ENCODE measurements at regions not wholly inside any gene's neighbourhood (a gene's known extent, or its start where the extent isn't known, plus 50 kb on each side); places are given as distances from the start of the nearest gene placed in this dataset.

DNA sequence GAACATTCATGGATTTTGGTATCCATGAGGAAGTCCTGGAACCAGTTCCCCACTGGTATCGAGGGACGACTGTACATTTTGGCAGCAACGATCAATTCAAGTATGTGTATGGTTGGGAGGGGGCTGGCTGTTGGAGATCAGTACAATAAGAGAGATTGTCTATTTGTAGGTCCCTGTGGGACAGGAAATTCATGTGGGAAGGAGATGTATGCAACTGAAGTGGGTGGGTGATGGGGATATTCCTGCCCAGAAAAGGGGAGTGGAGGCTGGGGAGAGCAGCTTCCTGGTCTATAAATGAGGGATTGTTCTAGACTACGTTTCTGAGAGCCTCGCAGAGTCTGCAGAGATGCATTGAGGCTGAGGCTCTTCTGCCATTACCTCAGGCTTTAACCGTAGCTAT is 140.2 kb upstream of the MAGI3 start:
- TF ChIP-seq RAD21 (CRISPR knock-in tag; IDR thresholded peaks at IDR 0.05): no peak
- TF ChIP-seq ZNF569 (CRISPR knock-in tag; IDR thresholded peaks at IDR 0.05; ENCODE audit: borderline replicate concordance): no peak
- no peak for TF ChIP-seq SP1 (IDR thresholded peaks at IDR 0.05)
- TF ChIP-seq SP1 (CRISPR knock-in tag; IDR thresholded peaks at IDR 0.05): no peak
- no peak for TF ChIP-seq ATM (IDR thresholded peaks at IDR 0.05; ENCODE audit: borderline replicate concordance)
- TF ChIP-seq NFIC (IDR thresholded peaks at IDR 0.05; ENCODE audit: low read length): no peak
- TF ChIP-seq, protein P1, sequence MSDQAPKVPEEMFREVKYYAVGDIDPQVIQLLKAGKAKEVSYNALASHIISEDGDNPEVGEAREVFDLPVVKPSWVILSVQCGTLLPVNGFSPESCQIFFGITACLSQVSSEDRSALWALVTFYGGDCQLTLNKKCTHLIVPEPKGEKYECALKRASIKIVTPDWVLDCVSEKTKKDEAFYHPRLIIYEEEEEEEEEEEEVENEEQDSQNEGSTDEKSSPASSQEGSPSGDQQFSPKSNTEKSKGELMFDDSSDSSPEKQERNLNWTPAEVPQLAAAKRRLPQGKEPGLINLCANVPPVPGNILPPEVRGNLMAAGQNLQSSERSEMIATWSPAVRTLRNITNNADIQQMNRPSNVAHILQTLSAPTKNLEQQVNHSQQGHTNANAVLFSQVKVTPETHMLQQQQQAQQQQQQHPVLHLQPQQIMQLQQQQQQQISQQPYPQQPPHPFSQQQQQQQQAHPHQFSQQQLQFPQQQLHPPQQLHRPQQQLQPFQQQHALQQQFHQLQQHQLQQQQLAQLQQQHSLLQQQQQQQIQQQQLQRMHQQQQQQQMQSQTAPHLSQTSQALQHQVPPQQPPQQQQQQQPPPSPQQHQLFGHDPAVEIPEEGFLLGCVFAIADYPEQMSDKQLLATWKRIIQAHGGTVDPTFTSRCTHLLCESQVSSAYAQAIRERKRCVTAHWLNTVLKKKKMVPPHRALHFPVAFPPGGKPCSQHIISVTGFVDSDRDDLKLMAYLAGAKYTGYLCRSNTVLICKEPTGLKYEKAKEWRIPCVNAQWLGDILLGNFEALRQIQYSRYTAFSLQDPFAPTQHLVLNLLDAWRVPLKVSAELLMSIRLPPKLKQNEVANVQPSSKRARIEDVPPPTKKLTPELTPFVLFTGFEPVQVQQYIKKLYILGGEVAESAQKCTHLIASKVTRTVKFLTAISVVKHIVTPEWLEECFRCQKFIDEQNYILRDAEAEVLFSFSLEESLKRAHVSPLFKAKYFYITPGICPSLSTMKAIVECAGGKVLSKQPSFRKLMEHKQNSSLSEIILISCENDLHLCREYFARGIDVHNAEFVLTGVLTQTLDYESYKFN (CRISPR knock-in tag; conservative IDR thresholded peaks at IDR 0.05): no peak
- TF ChIP-seq, protein P2, sequence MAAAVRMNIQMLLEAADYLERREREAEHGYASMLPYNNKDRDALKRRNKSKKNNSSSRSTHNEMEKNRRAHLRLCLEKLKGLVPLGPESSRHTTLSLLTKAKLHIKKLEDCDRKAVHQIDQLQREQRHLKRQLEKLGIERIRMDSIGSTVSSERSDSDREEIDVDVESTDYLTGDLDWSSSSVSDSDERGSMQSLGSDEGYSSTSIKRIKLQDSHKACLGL (CRISPR knock-in tag; IDR thresholded peaks at IDR 0.05): no peak
- no peak for TF ChIP-seq ZNF589 (CRISPR knock-in tag; conservative IDR thresholded peaks at IDR 0.05)
- no peak for TF ChIP-seq GABPB1 (CRISPR knock-in tag; IDR thresholded peaks at IDR 0.05)
- TF ChIP-seq HNRNPH1 (optimal IDR thresholded peaks at IDR 0.05; ENCODE audit: low read depth, low read length): no peak
- TF ChIP-seq, protein P3, sequence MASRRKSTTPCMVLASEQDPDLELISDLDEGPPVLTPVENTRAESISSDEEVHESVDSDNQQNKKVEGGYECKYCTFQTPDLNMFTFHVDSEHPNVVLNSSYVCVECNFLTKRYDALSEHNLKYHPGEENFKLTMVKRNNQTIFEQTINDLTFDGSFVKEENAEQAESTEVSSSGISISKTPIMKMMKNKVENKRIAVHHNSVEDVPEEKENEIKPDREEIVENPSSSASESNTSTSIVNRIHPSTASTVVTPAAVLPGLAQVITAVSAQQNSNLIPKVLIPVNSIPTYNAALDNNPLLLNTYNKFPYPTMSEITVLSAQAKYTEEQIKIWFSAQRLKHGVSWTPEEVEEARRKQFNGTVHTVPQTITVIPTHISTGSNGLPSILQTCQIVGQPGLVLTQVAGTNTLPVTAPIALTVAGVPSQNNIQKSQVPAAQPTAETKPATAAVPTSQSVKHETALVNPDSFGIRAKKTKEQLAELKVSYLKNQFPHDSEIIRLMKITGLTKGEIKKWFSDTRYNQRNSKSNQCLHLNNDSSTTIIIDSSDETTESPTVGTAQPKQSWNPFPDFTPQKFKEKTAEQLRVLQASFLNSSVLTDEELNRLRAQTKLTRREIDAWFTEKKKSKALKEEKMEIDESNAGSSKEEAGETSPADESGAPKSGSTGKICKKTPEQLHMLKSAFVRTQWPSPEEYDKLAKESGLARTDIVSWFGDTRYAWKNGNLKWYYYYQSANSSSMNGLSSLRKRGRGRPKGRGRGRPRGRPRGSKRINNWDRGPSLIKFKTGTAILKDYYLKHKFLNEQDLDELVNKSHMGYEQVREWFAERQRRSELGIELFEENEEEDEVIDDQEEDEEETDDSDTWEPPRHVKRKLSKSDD (CRISPR knock-in tag; IDR thresholded peaks at IDR 0.05; ENCODE audit: low read depth): no peak
